GM12878 (cell line): ENCODE measurements at regions not wholly inside any gene's neighbourhood (a gene's known extent, or its start where the extent isn't known, plus 50 kb on each side); places are given as distances from the start of the nearest gene placed in this dataset.

Source experiments
- CBX3 ChIP-seq: fragments of 200-600 bp; sonication (generic); IDR thresholded peaks from 2 replicates; pipeline ENCODE4 v1.6.1; 2016; ENCODE audit warnings: low read depth, borderline replicate concordance
- EGR1 ChIP-seq, 2 experiments: IDR thresholded peaks; 1 replicate in 1 of 2; 2 replicates in 1 of 2; pipeline ENCODE4 v1.6.1; 2011 to 2012; ENCODE audit warnings: low read depth in 2 of 2, low read length in 2 of 2, borderline replicate concordance in 1 of 2, mild to moderate bottlenecking in 1 of 2, moderate library complexity in 1 of 2
- ETV6 ChIP-seq, 2 experiments: fragments of 450-650 bp in 1 of 2; IDR thresholded peaks in 1 of 2; conservative IDR thresholded peaks in 1 of 2; 2 replicates each; pipeline ENCODE4 v1.6.1; 2014; ENCODE audit warnings: antibody characterized with exemption in 1 of 2, borderline replicate concordance in 1 of 2, low read depth in 1 of 2, mild to moderate bottlenecking in 1 of 2, moderate library complexity in 1 of 2
- FOS ChIP-seq: IDR thresholded peaks from 3 replicates; pipeline ENCODE4 v1.6.1; 2011; ENCODE audit warnings: borderline replicate concordance; ENCODE audit not compliant: insufficient read length; ENCODE audit errors: extremely low read depth
- JUNB ChIP-seq: IDR thresholded peaks from 2 replicates; pipeline ENCODE4 v1.6.1; 2016; ENCODE audit warnings: antibody characterized with exemption, mild to moderate bottlenecking
- NR2F1 ChIP-seq: fragments of 450-650 bp; conservative IDR thresholded peaks from 2 replicates; pipeline ENCODE4 v1.6.1; 2017; ENCODE audit warnings: mild to moderate bottlenecking
- POLR2AphosphoS2 ChIP-seq: IDR thresholded peaks from 2 replicates; pipeline ENCODE4 v1.6.1; 2011; ENCODE audit warnings: low read depth, mild to moderate bottlenecking, low read length, improper control_type of control experiment, moderate library complexity
- RFX5 ChIP-seq: IDR thresholded peaks from 2 replicates; pipeline ENCODE4 v1.6.1; 2011; ENCODE audit warnings: low read depth, low read length, improper control_type of control experiment
- SMAD5 ChIP-seq: IDR thresholded peaks from 2 replicates; pipeline ENCODE4 v1.6.1; 2016; ENCODE audit warnings: antibody characterized with exemption, low read depth
- SMARCA5 ChIP-seq: fragments of 450-650 bp; IDR thresholded peaks from 2 replicates; pipeline ENCODE4 v1.6.1; 2017; ENCODE audit warnings: mild to moderate bottlenecking
- SREBF1 ChIP-seq: IDR thresholded peaks from 2 replicates; pipeline ENCODE4 v1.6.1; 2012; ENCODE audit warnings: mild to moderate bottlenecking, low read length
- SRF ChIP-seq, 2 experiments: IDR thresholded peaks; 2 replicates each; pipeline ENCODE4 v1.6.1; 2011; ENCODE audit warnings: low read depth in 2 of 2, low read length in 2 of 2, mild to moderate bottlenecking in 1 of 2, moderate library complexity in 1 of 2
- STAT3 ChIP-seq: IDR thresholded peaks from 2 replicates; pipeline ENCODE4 v1.6.1; 2011; ENCODE audit warnings: low read depth, low read length, improper control_type of control experiment
- TARDBP ChIP-seq: IDR thresholded peaks from 2 replicates; pipeline ENCODE4 v1.6.1; 2016; ENCODE audit warnings: borderline replicate concordance
- YY1 ChIP-seq: IDR thresholded peaks from 2 replicates; pipeline ENCODE4 v1.6.1; 2011; ENCODE audit warnings: low read depth, mild to moderate bottlenecking, low read length
- TF ChIP-seq, protein P1 (sequence below): fragments of 450-650 bp; IDR thresholded peaks from 2 replicates; pipeline ENCODE4 v1.6.1; 2017; ENCODE audit warnings: mild to moderate bottlenecking, moderate library complexity
- TF ChIP-seq, protein P2 (sequence below): IDR thresholded peaks from 2 replicates; pipeline ENCODE4 v1.6.1; 2012; ENCODE audit warnings: mild to moderate bottlenecking, low read depth, low read length
- TF ChIP-seq, protein P3 (sequence below): IDR thresholded peaks from 2 replicates; pipeline ENCODE4 v1.6.1; 2011; ENCODE audit warnings: low read depth, mild to moderate bottlenecking, low read length, moderate library complexity, borderline replicate concordance; ENCODE audit errors: extremely low read depth
- TF ChIP-seq, protein P4 (sequence below): IDR thresholded peaks from 2 replicates; pipeline ENCODE4 v1.6.1; 2012; ENCODE audit warnings: low read length, inconsistent platforms

DNA sequence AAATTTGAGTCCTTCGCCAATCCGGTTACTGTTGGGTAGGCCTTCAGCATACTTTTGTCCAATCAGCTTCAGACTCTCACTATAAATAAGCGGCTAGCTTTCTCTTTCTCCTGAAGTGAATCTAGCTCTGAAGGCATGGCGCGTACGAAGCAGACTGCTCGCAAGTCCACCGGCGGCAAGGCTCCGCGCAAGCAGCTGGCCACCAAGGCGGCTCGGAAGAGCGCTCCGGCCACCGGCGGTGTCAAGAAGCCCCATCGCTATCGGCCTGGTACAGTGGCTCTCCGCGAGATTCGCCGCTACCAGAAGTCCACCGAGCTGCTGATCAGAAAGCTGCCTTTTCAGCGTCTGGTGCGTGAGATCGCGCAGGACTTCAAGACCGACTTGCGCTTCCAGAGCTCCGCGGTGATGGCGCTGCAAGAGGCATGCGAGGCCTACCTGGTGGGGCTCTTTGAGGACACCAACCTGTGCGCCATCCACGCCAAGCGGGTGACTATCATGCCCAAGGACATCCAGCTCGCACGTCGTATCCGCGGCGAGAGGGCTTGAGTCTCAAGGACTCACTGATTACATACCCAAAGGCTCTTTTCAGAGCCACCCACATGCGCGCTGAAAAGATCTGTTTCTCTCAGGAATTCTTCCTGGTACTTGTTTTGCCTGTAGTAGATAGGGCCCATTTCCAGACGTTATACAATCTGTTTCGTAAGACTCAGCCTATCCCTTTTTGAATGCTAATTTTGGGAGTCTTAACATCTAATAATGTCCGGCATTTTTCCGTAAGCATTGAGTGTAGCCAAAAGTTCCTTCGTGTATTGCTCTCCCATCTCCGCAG is 102.0 kb downstream of the OR2B2 start (continued):
- TF ChIP-seq, protein P1, sequence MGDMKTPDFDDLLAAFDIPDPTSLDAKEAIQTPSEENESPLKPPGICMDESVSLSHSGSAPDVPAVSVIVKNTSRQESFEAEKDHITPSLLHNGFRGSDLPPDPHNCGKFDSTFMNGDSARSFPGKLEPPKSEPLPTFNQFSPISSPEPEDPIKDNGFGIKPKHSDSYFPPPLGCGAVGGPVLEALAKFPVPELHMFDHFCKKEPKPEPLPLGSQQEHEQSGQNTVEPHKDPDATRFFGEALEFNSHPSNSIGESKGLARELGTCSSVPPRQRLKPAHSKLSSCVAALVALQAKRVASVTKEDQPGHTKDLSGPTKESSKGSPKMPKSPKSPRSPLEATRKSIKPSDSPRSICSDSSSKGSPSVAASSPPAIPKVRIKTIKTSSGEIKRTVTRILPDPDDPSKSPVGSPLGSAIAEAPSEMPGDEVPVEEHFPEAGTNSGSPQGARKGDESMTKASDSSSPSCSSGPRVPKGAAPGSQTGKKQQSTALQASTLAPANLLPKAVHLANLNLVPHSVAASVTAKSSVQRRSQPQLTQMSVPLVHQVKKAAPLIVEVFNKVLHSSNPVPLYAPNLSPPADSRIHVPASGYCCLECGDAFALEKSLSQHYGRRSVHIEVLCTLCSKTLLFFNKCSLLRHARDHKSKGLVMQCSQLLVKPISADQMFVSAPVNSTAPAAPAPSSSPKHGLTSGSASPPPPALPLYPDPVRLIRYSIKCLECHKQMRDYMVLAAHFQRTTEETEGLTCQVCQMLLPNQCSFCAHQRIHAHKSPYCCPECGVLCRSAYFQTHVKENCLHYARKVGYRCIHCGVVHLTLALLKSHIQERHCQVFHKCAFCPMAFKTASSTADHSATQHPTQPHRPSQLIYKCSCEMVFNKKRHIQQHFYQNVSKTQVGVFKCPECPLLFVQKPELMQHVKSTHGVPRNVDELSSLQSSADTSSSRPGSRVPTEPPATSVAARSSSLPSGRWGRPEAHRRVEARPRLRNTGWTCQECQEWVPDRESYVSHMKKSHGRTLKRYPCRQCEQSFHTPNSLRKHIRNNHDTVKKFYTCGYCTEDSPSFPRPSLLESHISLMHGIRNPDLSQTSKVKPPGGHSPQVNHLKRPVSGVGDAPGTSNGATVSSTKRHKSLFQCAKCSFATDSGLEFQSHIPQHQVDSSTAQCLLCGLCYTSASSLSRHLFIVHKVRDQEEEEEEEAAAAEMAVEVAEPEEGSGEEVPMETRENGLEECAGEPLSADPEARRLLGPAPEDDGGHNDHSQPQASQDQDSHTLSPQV = no peak
- 0 out of 2 replicates have a peak, but pooled peaks have one; percentile 23 for TF ChIP-seq JUNB
- peak in 1 of 2 experiments; percentile 15; a peak in 1 of 4 replicates for TF ChIP-seq ETV6 (conservative IDR thresholded peaks at IDR 0.05 in 1 of 2, IDR thresholded peaks at IDR 0.05 in 1 of 2; ENCODE audit: borderline replicate concordance in 1 of 2, low read depth in 1 of 2)
- peak; percentile 90 for TF ChIP-seq YY1
- peak; percentile 33 for TF ChIP-seq FOS
- TF ChIP-seq SREBF1 = no peak
- peak; percentile 91 for TF ChIP-seq TARDBP
- TF ChIP-seq NR2F1 = 0 out of 2 replicates have a peak, but pooled peaks have one; percentile 18
- no peak; the same call in 1 of the 2 replicates for TF ChIP-seq SMARCA5
- TF ChIP-seq, protein P2, sequence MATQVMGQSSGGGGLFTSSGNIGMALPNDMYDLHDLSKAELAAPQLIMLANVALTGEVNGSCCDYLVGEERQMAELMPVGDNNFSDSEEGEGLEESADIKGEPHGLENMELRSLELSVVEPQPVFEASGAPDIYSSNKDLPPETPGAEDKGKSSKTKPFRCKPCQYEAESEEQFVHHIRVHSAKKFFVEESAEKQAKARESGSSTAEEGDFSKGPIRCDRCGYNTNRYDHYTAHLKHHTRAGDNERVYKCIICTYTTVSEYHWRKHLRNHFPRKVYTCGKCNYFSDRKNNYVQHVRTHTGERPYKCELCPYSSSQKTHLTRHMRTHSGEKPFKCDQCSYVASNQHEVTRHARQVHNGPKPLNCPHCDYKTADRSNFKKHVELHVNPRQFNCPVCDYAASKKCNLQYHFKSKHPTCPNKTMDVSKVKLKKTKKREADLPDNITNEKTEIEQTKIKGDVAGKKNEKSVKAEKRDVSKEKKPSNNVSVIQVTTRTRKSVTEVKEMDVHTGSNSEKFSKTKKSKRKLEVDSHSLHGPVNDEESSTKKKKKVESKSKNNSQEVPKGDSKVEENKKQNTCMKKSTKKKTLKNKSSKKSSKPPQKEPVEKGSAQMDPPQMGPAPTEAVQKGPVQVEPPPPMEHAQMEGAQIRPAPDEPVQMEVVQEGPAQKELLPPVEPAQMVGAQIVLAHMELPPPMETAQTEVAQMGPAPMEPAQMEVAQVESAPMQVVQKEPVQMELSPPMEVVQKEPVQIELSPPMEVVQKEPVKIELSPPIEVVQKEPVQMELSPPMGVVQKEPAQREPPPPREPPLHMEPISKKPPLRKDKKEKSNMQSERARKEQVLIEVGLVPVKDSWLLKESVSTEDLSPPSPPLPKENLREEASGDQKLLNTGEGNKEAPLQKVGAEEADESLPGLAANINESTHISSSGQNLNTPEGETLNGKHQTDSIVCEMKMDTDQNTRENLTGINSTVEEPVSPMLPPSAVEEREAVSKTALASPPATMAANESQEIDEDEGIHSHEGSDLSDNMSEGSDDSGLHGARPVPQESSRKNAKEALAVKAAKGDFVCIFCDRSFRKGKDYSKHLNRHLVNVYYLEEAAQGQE = no peak
- TF ChIP-seq EGR1 (IDR thresholded peaks at IDR 0.05; ENCODE audit: borderline replicate concordance in 1 of 2, low read depth in 2 of 2, low read length in 2 of 2) = peak; percentile 25 to 63; a peak in 2 of 3 replicates
- TF ChIP-seq RFX5 = peak; percentile 78
- TF ChIP-seq SRF (IDR thresholded peaks at IDR 0.05; ENCODE audit: low read depth in 2 of 2, low read length in 2 of 2) = peak in 1 of 2 experiments; percentile 49; a peak in 1 of 4 replicates
- peak; percentile 100 for TF ChIP-seq POLR2AphosphoS2
- TF ChIP-seq, protein P3, sequence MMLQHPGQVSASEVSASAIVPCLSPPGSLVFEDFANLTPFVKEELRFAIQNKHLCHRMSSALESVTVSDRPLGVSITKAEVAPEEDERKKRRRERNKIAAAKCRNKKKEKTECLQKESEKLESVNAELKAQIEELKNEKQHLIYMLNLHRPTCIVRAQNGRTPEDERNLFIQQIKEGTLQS = no peak
- TF ChIP-seq, protein P4, sequence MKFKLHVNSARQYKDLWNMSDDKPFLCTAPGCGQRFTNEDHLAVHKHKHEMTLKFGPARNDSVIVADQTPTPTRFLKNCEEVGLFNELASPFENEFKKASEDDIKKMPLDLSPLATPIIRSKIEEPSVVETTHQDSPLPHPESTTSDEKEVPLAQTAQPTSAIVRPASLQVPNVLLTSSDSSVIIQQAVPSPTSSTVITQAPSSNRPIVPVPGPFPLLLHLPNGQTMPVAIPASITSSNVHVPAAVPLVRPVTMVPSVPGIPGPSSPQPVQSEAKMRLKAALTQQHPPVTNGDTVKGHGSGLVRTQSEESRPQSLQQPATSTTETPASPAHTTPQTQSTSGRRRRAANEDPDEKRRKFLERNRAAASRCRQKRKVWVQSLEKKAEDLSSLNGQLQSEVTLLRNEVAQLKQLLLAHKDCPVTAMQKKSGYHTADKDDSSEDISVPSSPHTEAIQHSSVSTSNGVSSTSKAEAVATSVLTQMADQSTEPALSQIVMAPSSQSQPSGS = no peak; the same call in 1 of the 2 replicates
- peak; percentile 99 for TF ChIP-seq SMAD5
- TF ChIP-seq CBX3 = no peak
- TF ChIP-seq STAT3 = no peak
